WTC11 (cell line): ENCODE measurements at regions not wholly inside any gene's neighbourhood (a gene's known extent, or its start where the extent isn't known, plus 50 kb on each side); places are given as distances from the start of the nearest gene placed in this dataset.
A peak's percentile ranks its signal among the peaks of the same experiment; 100 is the strongest.

ENCODE experiments used
- ATAC-seq: fragments of 200-7000 bp; cut with Tn5 transposase; 2 replicates; pipeline ENCODE4 v1.10.0; 2021; ENCODE audit warnings: mild to moderate bottlenecking, moderate library complexity
- CTCF ChIA-PET: fragments of 300-600 bp; sonication (Branson Sonifier 250); formaldehyde crosslinking; loops from one replicate; lab custom pipeline; 2021; ENCODE audit warnings: antibody characterized with exemption; lab: Charles Lee
- POLR2A ChIA-PET: fragments of 350-600 bp; sonication (Branson Sonifier 250); formaldehyde crosslinking; loops from one replicate; lab custom pipeline; 2021; ENCODE audit warnings: antibody characterized with exemption; lab: Charles Lee
- DNase-seq: peaks from one replicate; pipeline ENCODE4 v3.0.0; 2021; ENCODE audit warnings: low spot score
- H3K27ac Mint-ChIP-seq: 2 replicates; pipeline ENCODE4 v1.8.0; 2021; ENCODE audit warnings: mixed read lengths
- H3K27me3 Mint-ChIP-seq: 2 replicates; pipeline ENCODE4 v1.8.0; 2021; ENCODE audit warnings: low read depth, mild to moderate bottlenecking, moderate library complexity, mixed read lengths
- H3K36me3 Mint-ChIP-seq: 2 replicates; pipeline ENCODE4 v1.8.0; 2021; ENCODE audit warnings: mixed read lengths
- H3K4me1 Mint-ChIP-seq: 2 replicates; pipeline ENCODE4 v1.8.0; 2022; ENCODE audit warnings: mixed read lengths
- H3K4me3 Mint-ChIP-seq: 2 replicates; pipeline ENCODE4 v1.8.0; 2021; ENCODE audit warnings: mild to moderate bottlenecking, moderate library complexity, mixed read lengths
- H3K9me3 Mint-ChIP-seq: 2 replicates; pipeline ENCODE4 v1.8.0; 2021; ENCODE audit warnings: mixed read lengths
- CTCF ChIP-seq: fragments of 200-600 bp; IDR thresholded peaks from 2 replicates; pipeline ENCODE4 v1.8.0; 2022; ENCODE audit warnings: antibody characterized with exemption
- FOXK1 ChIP-seq: sonication (generic); formaldehyde crosslinking; IDR thresholded peaks from 2 replicates; pipeline ENCODE4 v1.8.0; 2022; ENCODE audit warnings: mild to moderate bottlenecking, moderate library complexity, missing genetic modification reagents
- FOXP1 ChIP-seq: sonication (generic); formaldehyde crosslinking; IDR thresholded peaks from 2 replicates; pipeline ENCODE4 v1.8.0; 2022; ENCODE audit warnings: missing genetic modification reagents, mild to moderate bottlenecking, moderate library complexity, borderline replicate concordance
- NFATC4 ChIP-seq: fragments of 250-450 bp; sonication (Bioruptor Pico); IDR thresholded peaks from 2 replicates; pipeline ENCODE4 v1.9.0; 2021; ENCODE audit warnings: mild to moderate bottlenecking
- NFYB ChIP-seq: sonication (generic); formaldehyde crosslinking; conservative IDR thresholded peaks from 2 replicates; pipeline ENCODE4 v1.8.0; 2022; ENCODE audit warnings: low read depth, missing genetic modification reagents
- SP1 ChIP-seq: sonication (generic); formaldehyde crosslinking; conservative IDR thresholded peaks from 2 replicates; pipeline ENCODE4 v1.8.1; 2022; ENCODE audit warnings: missing genetic modification reagents
- USF1 ChIP-seq: sonication (generic); formaldehyde crosslinking; IDR thresholded peaks from 2 replicates; pipeline ENCODE4 v1.8.0; 2022; ENCODE audit warnings: mild to moderate bottlenecking, missing genetic modification reagents
- ZNF219 ChIP-seq: sonication (generic); formaldehyde crosslinking; IDR thresholded peaks from 2 replicates; pipeline ENCODE4 v1.8.0; 2023; ENCODE audit warnings: missing genetic modification reagents, mild to moderate bottlenecking, borderline replicate concordance
- ZNF263 ChIP-seq: sonication (generic); formaldehyde crosslinking; IDR thresholded peaks from 2 replicates; pipeline ENCODE4 v1.8.1; 2022; ENCODE audit warnings: low read depth, mild to moderate bottlenecking, moderate library complexity, missing genetic modification reagents
- ZNF281 ChIP-seq: sonication (generic); formaldehyde crosslinking; IDR thresholded peaks from 2 replicates; pipeline ENCODE4 v1.8.0; 2023; ENCODE audit warnings: mild to moderate bottlenecking, missing genetic modification reagents
- ZNF425 ChIP-seq: fragments of 250-450 bp; sonication (Bioruptor Pico); conservative IDR thresholded peaks from 2 replicates; pipeline ENCODE4 v1.9.0; 2021; ENCODE audit warnings: mild to moderate bottlenecking

GRCh38 chr7:7100432-7100849, 81.9 kb upstream of the C1GALT1 start (continued):
- TF ChIP-seq ZNF281 (CRISPR knock-in tag), result no peak
- TF ChIP-seq ZNF219, result no peak
- 0 out of 2 replicates have a peak, but pooled peaks have one; percentile 16 for TF ChIP-seq FOXK1 (CRISPR knock-in tag)

GRCh38 chr7:7102906-7103305, 79.4 kb upstream of the C1GALT1 start:
- no peak overlapping the region for H3K4me3 Mint-ChIP-seq
- ChIA-PET CTCF (interaction anchor here (0.6 to 1.6 kb wide), 18 partner anchors 9 to 538 kb away, joined by 3 to 9 read pairs (median 4); partner anchors contain the start of genes C1GALT1 and UMAD1), POLR2A (interaction anchor here (0.8 kb wide), 1 partner anchor 74 kb away, joined by 3 read pairs; no protein-coding TSS in a partner anchor)
- H3K27ac Mint-ChIP-seq, result no peak overlapping the region
- no peak for ATAC-seq
- H3K36me3 Mint-ChIP-seq, result peaks cover 3% of the 10 kb centered on the region
- peaks cover 3% of the 10 kb centered on the region for H3K9me3 Mint-ChIP-seq
- DNase-seq, result no peak
- H3K27me3 Mint-ChIP-seq, result no peaks in the 10 kb centered on the region; the same call in 1 of the 2 replicates
- peaks cover 73% of the 10 kb centered on the region for H3K4me1 Mint-ChIP-seq
- no peak for TF ChIP-seq USF1 (CRISPR knock-in tag)
- TF ChIP-seq SP1, result no peak
- no peak for TF ChIP-seq ZNF263 (CRISPR knock-in tag)
- no peak for TF ChIP-seq NFATC4 (CRISPR knock-in tag)
- TF ChIP-seq ZNF425, result no peak
- TF ChIP-seq NFYB (CRISPR knock-in tag), result no peak

- no peak for DNase-seq
- POLR2A ChIA-PET, result interaction anchor here (0.8 kb wide), 1 partner anchor 73 kb away, joined by 3 read pairs; no protein-coding TSS in a partner anchor
- Mint-ChIP-seq H3K27ac (0 out of 2 replicates have a peak overlapping the region, but pooled peaks have one; percentile 0), H3K36me3 (peaks cover 9% of the 10 kb centered on the region), H3K4me1 (peaks cover 65% of the 10 kb centered on the region), H3K4me3 (no peak overlapping the region), H3K9me3 (peaks cover 8% of the 10 kb centered on the region), H3K27me3 (no peaks in the 10 kb centered on the region; the same call in 1 of the 2 replicates)
- TF ChIP-seq CTCF (peak; percentile 45; the same call in 1 of the 2 replicates), FOXP1 (no peak)
- CTCF ChIA-PET, result interaction anchor here (0.6 to 1.6 kb wide), 20 partner anchors 9 to 537 kb away, joined by 3 to 9 read pairs (median 4); partner anchors contain the start of genes C1GALT1 and UMAD1
- ATAC-seq, result no peak
These were observed 78.7 kb upstream of the C1GALT1 start for GRCh38 chr7:7103343-7104313.
